ENCODE measurements at regions not wholly inside any gene's neighbourhood (a gene's known extent, or its start where the extent isn't known, plus 50 kb on each side); places are given as distances from the start of the nearest gene placed in this dataset.

DNA sequence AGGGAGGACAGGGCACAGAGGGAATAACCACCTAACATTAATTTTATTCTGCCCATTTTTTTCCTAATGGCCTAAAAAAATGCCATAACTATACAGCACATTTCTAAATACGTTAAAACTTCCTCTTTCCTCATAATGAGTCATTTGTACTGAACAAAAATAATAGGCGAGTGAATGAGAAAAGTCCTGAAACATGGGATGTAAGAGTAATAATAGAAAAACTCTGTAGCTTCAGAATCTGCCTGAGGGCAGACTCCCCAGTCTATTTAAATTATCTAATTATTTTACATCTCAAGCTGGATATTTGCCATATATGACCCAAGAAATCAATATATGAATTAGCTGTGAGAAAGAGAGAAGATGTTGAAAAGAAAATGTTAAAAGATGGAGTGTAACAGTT is 285.1 kb downstream of the TMX3 start:
- no peak overlapping the region for H3K27ac ChIP-seq (ENCODE audit: low read length)
- DNase-seq (no peak), ATAC-seq (no peak)
- no peaks in the 10 kb centered on the region for H3K9me3 ChIP-seq (ENCODE audit: control insufficient read depth, low read length)
- no peaks in the 10 kb centered on the region for H3K4me1 ChIP-seq (ENCODE audit: control insufficient read depth, insufficient read depth, low read length)
- WGBS = 64% methylated on average over 2 of the region's 2 CpGs
- intact Hi-C loops (cut with DNase I) = no loop called here
- no peaks in the 10 kb centered on the region for H3K27me3 ChIP-seq (ENCODE audit: control insufficient read depth, insufficient read depth)
- no peak overlapping the region for H3K4me3 ChIP-seq (ENCODE audit: low read length)

GRCh38 chr18:68429111-68429510 is 285.8 kb downstream of the TMX3 start:
- Histone ChIP-seq H3K9me3 (ENCODE audit: control insufficient read depth, low read length) (no peaks in the 10 kb centered on the region), H3K4me3 (ENCODE audit: low read length) (no peak overlapping the region), H3K27ac (ENCODE audit: low read length) (no peak overlapping the region), H3K27me3 (ENCODE audit: control insufficient read depth, insufficient read depth) (no peaks in the 10 kb centered on the region), H3K4me1 (ENCODE audit: control insufficient read depth, insufficient read depth, low read length) (no peaks in the 10 kb centered on the region)
- intact Hi-C loops (cut with DNase I) = no loop called here
- DNase-seq (no peak), ATAC-seq (no peak)
- WGBS = 82% methylated on average over 6 of the region's 6 CpGs

DNA sequence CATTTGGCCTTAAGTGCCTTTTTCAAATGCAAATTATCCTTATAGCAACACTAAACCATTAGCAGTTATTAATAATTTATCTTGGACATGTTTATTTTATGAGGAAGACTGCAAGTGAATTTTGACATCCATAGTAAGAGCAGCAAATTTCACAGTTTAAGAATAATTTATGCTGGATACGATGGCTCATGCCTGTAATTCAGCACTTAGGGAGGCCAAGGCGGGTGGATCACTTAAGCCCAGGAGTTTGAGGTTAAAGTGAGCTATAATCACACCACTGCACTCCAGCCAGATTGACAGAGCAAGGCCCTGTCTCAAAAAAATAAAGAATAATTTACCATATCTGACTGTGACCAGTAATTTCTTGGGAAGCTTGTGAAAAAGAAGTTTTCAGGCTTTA is 286.2 kb downstream of the TMX3 start:
- intact Hi-C loops (cut with DNase I) = no loop called here
- Histone ChIP-seq H3K4me1 (ENCODE audit: control insufficient read depth, insufficient read depth, low read length) (no peaks in the 10 kb centered on the region), H3K27me3 (ENCODE audit: control insufficient read depth, insufficient read depth) (no peaks in the 10 kb centered on the region), H3K27ac (ENCODE audit: low read length) (no peak overlapping the region), H3K9me3 (ENCODE audit: control insufficient read depth, low read length) (no peaks in the 10 kb centered on the region), H3K4me3 (ENCODE audit: low read length) (no peak overlapping the region)
- DNase-seq (no peak), ATAC-seq (no peak)
- 85% methylated on average over 2 of the region's 2 CpGs for WGBS

DNA sequence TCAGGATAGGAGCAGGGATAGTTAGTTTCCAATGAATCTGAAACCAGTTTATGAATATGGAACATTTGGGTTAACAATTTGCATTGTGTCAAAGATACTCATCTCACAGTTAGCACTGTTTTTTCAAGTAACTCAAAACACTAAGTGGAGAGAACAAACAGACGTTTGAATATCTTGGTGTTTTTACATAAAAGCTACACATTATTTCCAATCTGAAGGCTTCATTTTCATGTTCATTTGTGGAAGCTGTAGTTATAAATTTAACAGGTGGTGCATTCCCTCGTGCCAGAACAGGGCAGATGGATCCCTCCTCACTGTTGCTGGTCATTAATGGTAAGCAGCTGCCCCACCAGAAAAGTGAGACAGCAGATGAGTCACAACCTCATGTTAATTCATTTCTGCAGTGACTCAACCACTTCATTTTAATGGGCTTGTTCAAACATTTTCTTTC is 286.9 kb downstream of the TMX3 start:
- intact Hi-C loops (cut with DNase I) = no loop called here
- Histone ChIP-seq H3K27ac (ENCODE audit: low read length) (no peak overlapping the region), H3K9me3 (ENCODE audit: control insufficient read depth, low read length) (no peaks in the 10 kb centered on the region), H3K4me1 (ENCODE audit: control insufficient read depth, insufficient read depth, low read length) (no peaks in the 10 kb centered on the region), H3K4me3 (ENCODE audit: low read length) (no peak overlapping the region), H3K27me3 (ENCODE audit: control insufficient read depth, insufficient read depth) (no peaks in the 10 kb centered on the region)
- no peak for ATAC-seq
- 45% methylated on average over 2 of the region's 2 CpGs for WGBS
- DNase-seq = no peak

DNA sequence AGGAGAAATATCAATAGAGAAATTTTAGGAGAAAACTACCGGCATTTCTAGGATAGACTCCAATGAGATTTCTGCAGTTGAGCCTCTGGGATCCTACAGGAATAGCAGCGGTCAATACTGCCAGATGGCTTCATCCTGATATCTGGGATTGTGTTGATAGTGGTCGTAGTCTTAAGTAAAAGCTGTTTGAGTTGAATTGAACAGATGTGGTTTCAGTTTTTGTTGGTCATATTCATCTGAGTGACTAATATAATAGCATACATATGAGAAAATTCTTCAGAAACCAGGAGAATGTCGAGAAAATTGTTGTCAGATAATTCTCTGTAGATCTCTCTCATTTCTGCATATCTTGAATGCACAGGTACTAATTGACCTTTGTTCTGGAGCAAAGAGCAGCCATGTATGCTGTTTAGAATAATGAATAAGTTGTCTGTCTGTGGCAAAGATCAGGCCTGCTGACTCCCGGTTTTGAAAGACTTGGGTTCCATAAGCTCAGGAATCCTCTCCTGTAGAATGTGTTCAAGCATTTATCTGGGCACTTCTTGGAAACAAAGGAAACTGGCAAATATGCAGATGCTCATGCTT is 288.1 kb downstream of the TMX3 start:
- H3K4me1 ChIP-seq (ENCODE audit: control insufficient read depth, insufficient read depth, low read length) = no peaks in the 10 kb centered on the region
- no peaks in the 10 kb centered on the region for H3K27me3 ChIP-seq (ENCODE audit: control insufficient read depth, insufficient read depth)
- H3K9me3 ChIP-seq (ENCODE audit: control insufficient read depth, low read length) = no peaks in the 10 kb centered on the region
- DNase-seq (no peak), ATAC-seq (no peak)
- intact Hi-C loops (cut with DNase I) = no loop called here
- no peak overlapping the region for H3K27ac ChIP-seq (ENCODE audit: low read length)
- WGBS = 56% methylated on average over 5 of the region's 5 CpGs
- H3K4me3 ChIP-seq (ENCODE audit: low read length) = no peak overlapping the region

- Histone ChIP-seq H3K27ac (ENCODE audit: low read length) (no peak overlapping the region), H3K9me3 (ENCODE audit: control insufficient read depth, low read length) (no peaks in the 10 kb centered on the region), H3K4me1 (ENCODE audit: control insufficient read depth, insufficient read depth, low read length) (no peaks in the 10 kb centered on the region), H3K4me3 (ENCODE audit: low read length) (no peak overlapping the region), H3K27me3 (ENCODE audit: control insufficient read depth, insufficient read depth) (no peaks in the 10 kb centered on the region)
- DNase-seq = no peak
- ATAC-seq = no peak
- 66% methylated on average over 5 of the region's 5 CpGs for WGBS
- intact Hi-C loops (cut with DNase I) = no loop called here
Observed at GRCh38 chr18:68418881-68419280, 296.0 kb downstream of the TMX3 start.

DNA sequence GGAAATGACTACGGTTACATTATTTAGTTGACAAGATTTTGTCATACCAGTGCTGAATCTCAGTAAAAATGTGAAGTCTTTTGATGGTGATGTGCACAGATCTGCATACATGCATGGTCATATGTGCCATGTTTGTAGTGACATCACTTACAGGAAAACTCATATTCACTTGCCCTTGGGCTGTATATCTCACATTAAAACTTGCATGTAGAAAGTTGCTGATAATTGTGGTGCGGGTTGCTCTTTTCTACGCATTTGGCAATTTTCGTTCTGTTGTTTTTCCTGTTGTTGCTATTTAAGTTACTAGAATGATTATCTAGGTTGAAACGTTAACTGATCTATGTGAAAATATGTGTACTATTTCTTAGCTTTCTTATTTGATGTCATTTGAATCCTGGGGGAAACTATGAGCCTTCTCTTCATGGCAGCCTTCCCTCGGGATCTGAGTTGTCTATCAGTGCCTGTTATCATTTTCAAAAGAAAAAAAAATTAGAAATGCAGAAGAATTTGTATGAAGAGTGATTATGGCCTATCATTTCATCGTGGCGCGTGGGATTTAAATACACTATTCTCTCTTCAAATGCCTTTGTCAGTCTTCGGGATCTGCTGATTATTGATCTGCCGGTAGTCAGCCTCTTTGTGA is 296.6 kb downstream of the TMX3 start:
- intact Hi-C loops (cut with DNase I) = no loop called here
- WGBS = 70% methylated on average over 11 of the region's 11 CpGs

DNA sequence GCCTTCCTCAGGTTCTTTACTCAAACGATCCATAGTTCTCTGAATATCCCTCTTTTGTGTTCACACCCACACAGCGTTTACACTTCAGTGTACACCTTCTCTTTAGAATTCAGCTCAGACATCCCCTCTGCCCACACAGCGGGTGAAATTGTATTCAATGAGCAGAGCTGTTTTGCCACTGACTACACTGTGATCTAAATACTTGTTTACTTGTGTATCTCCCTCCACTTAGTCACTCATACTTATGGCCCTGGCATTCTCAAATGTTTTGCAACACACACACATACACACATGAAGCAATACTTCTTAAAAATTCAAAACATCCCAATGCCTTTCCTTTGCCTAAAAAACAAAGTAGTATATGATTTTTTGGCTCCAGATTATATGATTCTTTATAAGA is 297.1 kb downstream of the TMX3 start:
- intact Hi-C loops (cut with DNase I) = no loop called here
- 72% methylated on average over 3 of the region's 3 CpGs for WGBS
- H3K27ac ChIP-seq (ENCODE audit: low read length) = no peak overlapping the region
- DNase-seq = no peak
- H3K4me3 ChIP-seq (ENCODE audit: low read length) = no peak overlapping the region
- no peaks in the 10 kb centered on the region for H3K9me3 ChIP-seq (ENCODE audit: control insufficient read depth, low read length)
- no peak for ATAC-seq
- no peaks in the 10 kb centered on the region for H3K27me3 ChIP-seq (ENCODE audit: control insufficient read depth, insufficient read depth)
- H3K4me1 ChIP-seq (ENCODE audit: control insufficient read depth, insufficient read depth, low read length) = no peaks in the 10 kb centered on the region

More for the DNA sequence above, 296.6 kb downstream of the TMX3 start:
- no peak for ATAC-seq
- no peaks in the 10 kb centered on the region for H3K9me3 ChIP-seq (ENCODE audit: control insufficient read depth, low read length)
- no peak overlapping the region for H3K27ac ChIP-seq (ENCODE audit: low read length)
- no peaks in the 10 kb centered on the region for H3K27me3 ChIP-seq (ENCODE audit: control insufficient read depth, insufficient read depth)
- DNase-seq = no peak
- H3K4me1 ChIP-seq (ENCODE audit: control insufficient read depth, insufficient read depth, low read length) = no peaks in the 10 kb centered on the region
- H3K4me3 ChIP-seq (ENCODE audit: low read length) = no peak overlapping the region

DNA sequence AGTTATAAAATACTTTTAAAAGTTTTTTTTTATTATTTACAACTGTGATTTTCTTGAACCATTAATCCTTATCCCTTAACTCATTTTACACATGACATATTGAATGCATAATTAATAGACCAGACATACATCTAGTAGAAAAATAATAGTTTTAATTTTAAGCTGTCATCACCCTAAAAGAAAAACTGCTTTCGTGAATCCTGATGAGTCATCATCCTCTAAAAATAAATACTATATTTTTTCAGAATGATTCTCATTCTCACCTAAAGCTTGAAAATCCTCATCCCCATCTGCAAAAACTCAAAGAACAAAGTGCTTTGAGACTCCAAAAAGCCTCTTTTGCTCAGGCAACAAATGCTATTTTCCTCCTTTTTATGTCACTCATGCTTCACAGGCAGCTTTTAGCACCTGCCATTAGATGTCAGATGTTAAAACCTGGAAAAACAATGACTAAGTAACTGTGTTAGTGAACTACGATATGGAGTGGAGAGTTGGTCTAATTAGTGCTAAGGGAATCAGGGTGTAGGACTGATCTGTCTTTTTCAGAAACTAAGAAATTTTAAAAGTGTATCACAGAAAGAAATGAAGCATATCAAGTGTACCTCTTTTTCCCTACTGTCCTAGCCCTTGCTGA is 297.6 kb downstream of the TMX3 start:
- Histone ChIP-seq H3K27me3 (ENCODE audit: control insufficient read depth, insufficient read depth) (no peaks in the 10 kb centered on the region), H3K4me1 (ENCODE audit: control insufficient read depth, insufficient read depth, low read length) (no peaks in the 10 kb centered on the region), H3K4me3 (ENCODE audit: low read length) (no peak overlapping the region), H3K27ac (ENCODE audit: low read length) (no peak overlapping the region), H3K9me3 (ENCODE audit: control insufficient read depth, low read length) (no peaks in the 10 kb centered on the region)
- ATAC-seq (no peak), DNase-seq (no peak)
- 31% methylated on average over 2 of the region's 2 CpGs for WGBS
- intact Hi-C loops (cut with DNase I) = no loop called here

GRCh38 chr18:68414407-68414806 is 300.5 kb downstream of the TMX3 start:
- H3K27me3 ChIP-seq (ENCODE audit: control insufficient read depth, insufficient read depth) = no peaks in the 10 kb centered on the region
- no peaks in the 10 kb centered on the region for H3K4me1 ChIP-seq (ENCODE audit: control insufficient read depth, insufficient read depth, low read length)
- intact Hi-C loops (cut with DNase I) = no loop called here
- no peak overlapping the region for H3K4me3 ChIP-seq (ENCODE audit: low read length)
- ATAC-seq (no peak), DNase-seq (no peak)
- H3K9me3 ChIP-seq (ENCODE audit: control insufficient read depth, low read length) = no peaks in the 10 kb centered on the region
- 72% methylated on average over 2 of the region's 2 CpGs for WGBS
- no peak overlapping the region for H3K27ac ChIP-seq (ENCODE audit: low read length)

DNA sequence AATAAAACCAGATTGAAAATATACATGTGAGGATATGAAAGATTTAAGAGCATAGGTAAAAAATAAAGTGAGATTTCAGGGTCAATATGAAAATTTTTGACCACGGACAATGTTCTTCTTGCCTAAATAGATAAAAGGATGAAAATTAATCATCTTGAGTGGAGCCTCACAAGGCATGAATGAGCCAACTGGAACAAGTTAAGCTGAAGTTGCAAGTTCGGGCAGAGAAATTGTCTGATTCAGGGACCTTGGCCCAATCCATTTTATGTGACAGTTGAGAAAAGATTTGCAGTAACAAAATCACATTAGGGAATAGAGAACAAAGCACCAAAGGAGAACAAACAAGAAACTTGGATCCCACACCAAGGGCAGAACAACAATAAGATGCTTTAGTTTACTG is 305.3 kb downstream of the TMX3 start:
- no peak overlapping the region for H3K4me3 ChIP-seq (ENCODE audit: low read length)

More for the DNA sequence above, 305.3 kb downstream of the TMX3 start:
- H3K27me3 ChIP-seq (ENCODE audit: control insufficient read depth, insufficient read depth) = no peaks in the 10 kb centered on the region
- no peak for ATAC-seq
- intact Hi-C loops (cut with DNase I) = no loop called here
- no peak overlapping the region for H3K27ac ChIP-seq (ENCODE audit: low read length)
- 60% methylated on average over 2 of the region's 2 CpGs for WGBS
- H3K4me1 ChIP-seq (ENCODE audit: control insufficient read depth, insufficient read depth, low read length) = no peaks in the 10 kb centered on the region
- H3K9me3 ChIP-seq (ENCODE audit: control insufficient read depth, low read length) = no peaks in the 10 kb centered on the region
- no peak for DNase-seq
